SH-SY5Y (cell line): ENCODE measurements at regions not wholly inside any gene's neighbourhood (a gene's known extent, or its start where the extent isn't known, plus 50 kb on each side); places are given as distances from the start of the nearest gene placed in this dataset.

Source experiments
- GATA2 ChIP-seq: IDR thresholded peaks from 2 replicates; pipeline ENCODE4 v1.6.1; 2011; ENCODE audit warnings: mild to moderate bottlenecking, low read depth, low read length
- GATA3 ChIP-seq: IDR thresholded peaks from 2 replicates; pipeline ENCODE4 v1.6.1; 2011; ENCODE audit warnings: low read depth, mild to moderate bottlenecking, low read length, moderate library complexity

- TF ChIP-seq GATA3 = no peak
- TF ChIP-seq GATA2 = no peak
Measured at GRCh38 chr12:94712815-94713515, 62.6 kb upstream of the TMCC3 start.
